HCT116 (cell line): ENCODE measurements at regions not wholly inside any gene's neighbourhood (a gene's known extent, or its start where the extent isn't known, plus 50 kb on each side); places are given as distances from the start of the nearest gene placed in this dataset.
"Not testable (repeated sequence)": the region's sequence is repeated elsewhere in the genome, so short reads cannot be mapped to it uniquely, and the experiment has no call there.

ENCODE experiments used
- ATAC-seq: fragments of 200-7000 bp; cut with Tn5 transposase; 2 replicates; pipeline ENCODE4 v1.9.1; 2020; ENCODE audit warnings: mild to moderate bottlenecking, moderate library complexity
- BruUV-seq: library from RNA; stranded (reverse); fragments of 400-500 nt; replicated peaks from 2 replicates; lab custom pipeline; 2021; lab: Mats Ljungman, UMichigan
- CTCF ChIA-PET: fragments of 300-600 bp; sonication (Branson Sonifier 250); formaldehyde crosslinking; loops from one replicate; lab custom pipeline; 2021; ENCODE audit warnings: antibody characterized with exemption; lab: Charles Lee
- POLR2A ChIA-PET: fragments of 300-600, 350-600 bp; sonication (Branson Sonifier 250); formaldehyde crosslinking; loops from one replicate; lab custom pipeline; 2021; ENCODE audit warnings: antibody characterized with exemption; lab: Charles Lee
- RAD21 ChIA-PET, 2 experiments: fragments of 300-600 bp; sonication (Branson Sonifier 250); formaldehyde crosslinking; loops; one replicate each; lab custom pipeline; 2023; ENCODE audit warnings: low total read pairs in 2 of 2; ENCODE audit not compliant: uncharacterized antibody in 2 of 2, unreplicated experiment in 2 of 2, low non-redundant PET in 1 of 2; lab: Charles Lee
- DNase-seq: peaks from one replicate; pipeline ENCODE4 v3.0.0-alpha.2; 2010; ENCODE audit warnings: low read depth, low spot score
- H2AFZ ChIP-seq: fragments of 200-600 bp; shearing (Covaris generic), sonication (generic); 2 replicates; pipeline ENCODE4 v1.6.1; 2017; ENCODE audit warnings: low read depth, mixed run types, mixed read lengths, antibody characterized with exemption, low read length; ENCODE audit not compliant: poor library complexity, severe bottlenecking
- H3K27ac ChIP-seq: 2 replicates; pipeline ENCODE4 v1.5.1; 2012; ENCODE audit warnings: low read depth, low read length
- H3K27me3 ChIP-seq: fragments of 200-600 bp; sonication (generic); 2 replicates; pipeline ENCODE4 v1.6.1; 2016; ENCODE audit warnings: mixed run types, low read length, mixed read lengths; ENCODE audit not compliant: insufficient read depth
- H3K36me3 ChIP-seq, 2 experiments: fragments of 200-500 bp in 1 of 2; fragments of 200-600 bp in 1 of 2; sonication (Bioruptor generic) in 1 of 2; sonication (generic) in 1 of 2; 2 replicates each; pipeline versions ENCODE4 v1.5.1 to v1.6.1; 2014 to 2016; ENCODE audit warnings: low read length in 2 of 2, inconsistent platforms in 1 of 2, mixed read lengths in 1 of 2, mixed run types in 1 of 2; ENCODE audit not compliant: insufficient read depth in 2 of 2, control insufficient read depth in 1 of 2
- H3K4me1 ChIP-seq, 2 experiments: fragments of 200-600 bp in 1 of 2; sonication (generic) in 1 of 2; 2 replicates each; pipeline versions ENCODE4 v1.5.1 to v1.6.1; 2012 to 2017; ENCODE audit warnings: low read length in 2 of 2, inconsistent platforms in 1 of 2, mild to moderate bottlenecking in 1 of 2, mixed read lengths in 1 of 2, mixed run types in 1 of 2, moderate library complexity in 1 of 2; ENCODE audit not compliant: insufficient read depth in 2 of 2, control insufficient read depth in 1 of 2
- H3K4me2 ChIP-seq: fragments of 200-600 bp; sonication (generic); 2 replicates; pipeline ENCODE4 v1.6.1; 2017; ENCODE audit warnings: mixed run types, low read length, mixed read lengths
- H3K4me3 ChIP-seq, 2 experiments: fragments of 200-600 bp in 1 of 2; sonication (generic) in 1 of 2; replicated peaks in 1 of 2; 2 replicates each; pipeline ENCODE4 v1.5.1; 2011 to 2016; ENCODE audit warnings: low read length in 2 of 2, control low read depth in 1 of 2, low read depth in 1 of 2, mild to moderate bottlenecking in 1 of 2, mixed read lengths in 1 of 2, mixed run types in 1 of 2
- H3K79me2 ChIP-seq: fragments of 200-600 bp; sonication (generic); 2 replicates; pipeline ENCODE4 v1.6.1; 2017; ENCODE audit warnings: mild to moderate bottlenecking, mixed run types, low read length, moderate library complexity, mixed read lengths; ENCODE audit not compliant: insufficient read depth
- H3K9ac ChIP-seq: fragments of 200-600 bp; sonication (generic); 2 replicates; pipeline ENCODE4 v1.6.1; 2016; ENCODE audit warnings: low read length, mixed read lengths
- H3K9me2 ChIP-seq: fragments of 200-600 bp; sonication (generic), shearing (Covaris generic); 2 replicates; pipeline ENCODE4 v1.6.1; 2017; ENCODE audit warnings: mixed run types, mild to moderate bottlenecking, moderate library complexity; ENCODE audit not compliant: insufficient read depth
- H3K9me3 ChIP-seq, 2 experiments: fragments of 200-500 bp in 1 of 2; fragments of 200-600 bp in 1 of 2; sonication (Bioruptor generic) in 1 of 2; sonication (generic) in 1 of 2; 2 replicates each; pipeline ENCODE4 v1.6.1; 2014 to 2017; ENCODE audit warnings: low read length in 2 of 2, mixed read lengths in 2 of 2, inconsistent platforms in 1 of 2, low read depth in 1 of 2, mild to moderate bottlenecking in 1 of 2, mixed run types in 1 of 2, moderate library complexity in 1 of 2; ENCODE audit not compliant: control insufficient read depth in 1 of 2, insufficient read depth in 1 of 2
- H4K20me1 ChIP-seq: fragments of 200-600 bp; sonication (generic), shearing (Covaris generic); 2 replicates; pipeline ENCODE4 v1.6.1; 2017; ENCODE audit warnings: mixed run types, mild to moderate bottlenecking, moderate library complexity; ENCODE audit not compliant: insufficient read depth
- ATF3 ChIP-seq: IDR thresholded peaks from 2 replicates; pipeline ENCODE4 v1.6.1; 2012
- CEBPB ChIP-seq: IDR thresholded peaks from 2 replicates; pipeline ENCODE4 v1.6.1; 2012; ENCODE audit warnings: low read depth
- JUND ChIP-seq: IDR thresholded peaks from 2 replicates; pipeline ENCODE4 v1.6.1; 2012
- POLR2AphosphoS5 ChIP-seq: IDR thresholded peaks from 2 replicates; pipeline ENCODE4 v1.6.1; 2011; ENCODE audit warnings: mild to moderate bottlenecking, low read depth, low read length, moderate library complexity
- TCF7L2 ChIP-seq: IDR thresholded peaks from 2 replicates; pipeline ENCODE4 v1.7.0; 2011; ENCODE audit warnings: borderline replicate concordance, inconsistent platforms; ENCODE audit not compliant: insufficient read depth, insufficient read length; ENCODE audit errors: extremely low read depth
- intact Hi-C: fragments of 100-400 bp; cut with micrococcal nuclease; formaldehyde crosslinking; loops from 2 replicates; pipeline ENCODE4 v1.10.0; 2022
- TF ChIP-seq, protein P1 (sequence below): IDR thresholded peaks from 2 replicates; pipeline ENCODE4 v1.6.1; 2012; ENCODE audit warnings: low read depth

GRCh38 chr1:116292929-116293725 is 79.9 kb upstream of the ATP1A1 start:
- TF ChIP-seq JUND (no peak), CEBPB (no peak)
- TF ChIP-seq, protein P1, sequence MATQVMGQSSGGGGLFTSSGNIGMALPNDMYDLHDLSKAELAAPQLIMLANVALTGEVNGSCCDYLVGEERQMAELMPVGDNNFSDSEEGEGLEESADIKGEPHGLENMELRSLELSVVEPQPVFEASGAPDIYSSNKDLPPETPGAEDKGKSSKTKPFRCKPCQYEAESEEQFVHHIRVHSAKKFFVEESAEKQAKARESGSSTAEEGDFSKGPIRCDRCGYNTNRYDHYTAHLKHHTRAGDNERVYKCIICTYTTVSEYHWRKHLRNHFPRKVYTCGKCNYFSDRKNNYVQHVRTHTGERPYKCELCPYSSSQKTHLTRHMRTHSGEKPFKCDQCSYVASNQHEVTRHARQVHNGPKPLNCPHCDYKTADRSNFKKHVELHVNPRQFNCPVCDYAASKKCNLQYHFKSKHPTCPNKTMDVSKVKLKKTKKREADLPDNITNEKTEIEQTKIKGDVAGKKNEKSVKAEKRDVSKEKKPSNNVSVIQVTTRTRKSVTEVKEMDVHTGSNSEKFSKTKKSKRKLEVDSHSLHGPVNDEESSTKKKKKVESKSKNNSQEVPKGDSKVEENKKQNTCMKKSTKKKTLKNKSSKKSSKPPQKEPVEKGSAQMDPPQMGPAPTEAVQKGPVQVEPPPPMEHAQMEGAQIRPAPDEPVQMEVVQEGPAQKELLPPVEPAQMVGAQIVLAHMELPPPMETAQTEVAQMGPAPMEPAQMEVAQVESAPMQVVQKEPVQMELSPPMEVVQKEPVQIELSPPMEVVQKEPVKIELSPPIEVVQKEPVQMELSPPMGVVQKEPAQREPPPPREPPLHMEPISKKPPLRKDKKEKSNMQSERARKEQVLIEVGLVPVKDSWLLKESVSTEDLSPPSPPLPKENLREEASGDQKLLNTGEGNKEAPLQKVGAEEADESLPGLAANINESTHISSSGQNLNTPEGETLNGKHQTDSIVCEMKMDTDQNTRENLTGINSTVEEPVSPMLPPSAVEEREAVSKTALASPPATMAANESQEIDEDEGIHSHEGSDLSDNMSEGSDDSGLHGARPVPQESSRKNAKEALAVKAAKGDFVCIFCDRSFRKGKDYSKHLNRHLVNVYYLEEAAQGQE, result no peak
- Histone ChIP-seq H3K9ac (no peak overlapping the region), H3K9me3 (no peaks in the 10 kb centered on the region), H3K27ac (no peak overlapping the region), H3K36me3 (no peaks in the 10 kb centered on the region), H3K79me2 (no peaks in the 10 kb centered on the region), H2AFZ (no peak overlapping the region), H3K9me2 (no peaks in the 10 kb centered on the region), H3K4me3 (no peak overlapping the region), H4K20me1 (no peaks in the 10 kb centered on the region), H3K4me1 (no peaks in the 10 kb centered on the region), H3K4me2 (no peak overlapping the region), H3K27me3 (no peaks in the 10 kb centered on the region)
- intact Hi-C loops, result no loop called here
- ChIA-PET POLR2A (no interaction called here), CTCF (no interaction called here), RAD21 (no interaction called here)
- BruUV-seq, result no TSS peak
- DNase-seq, result no peak
- ATAC-seq, result no peak

DNA sequence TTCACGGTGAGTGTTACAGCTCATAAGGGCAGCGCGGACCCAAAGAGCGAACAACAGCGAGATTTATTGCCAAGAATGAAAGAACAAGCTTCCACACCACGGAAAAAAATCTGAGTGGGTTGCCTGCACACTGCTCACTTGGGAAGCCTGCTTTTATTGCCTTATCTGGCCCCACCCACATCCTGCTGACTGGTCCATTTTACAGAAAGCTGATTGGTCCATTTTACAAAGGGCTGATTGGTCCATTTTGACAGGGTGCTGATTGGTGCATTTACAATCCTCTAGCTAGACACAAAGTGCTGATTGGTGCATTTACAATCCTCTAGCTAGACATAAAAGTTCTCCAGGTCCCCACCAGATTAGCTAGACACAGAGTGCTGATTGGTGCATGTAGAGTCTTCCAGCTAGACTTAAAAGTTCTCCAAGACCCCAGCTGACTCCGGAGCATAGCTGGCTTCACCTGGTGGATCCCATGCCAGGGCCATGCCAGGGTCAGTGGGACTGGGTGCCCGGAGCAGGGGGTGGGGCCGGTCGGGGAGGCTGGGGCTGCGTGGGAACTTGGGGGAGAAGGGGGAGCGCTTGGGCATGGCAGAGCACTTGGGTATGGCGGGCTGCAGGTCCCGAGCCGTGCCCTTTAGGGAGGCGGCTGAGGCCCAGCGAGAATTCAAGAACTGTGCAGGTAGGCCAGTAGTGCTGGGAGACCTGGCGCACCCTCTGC is 75.4 kb upstream of the ATP1A1 start:
- Histone ChIP-seq H3K9me2 (no peaks in the 10 kb centered on the region), H3K27me3 (no peaks in the 10 kb centered on the region), H3K9me3 (no peaks in the 10 kb centered on the region), H3K27ac (no peak overlapping the region), H3K36me3 (no peaks in the 10 kb centered on the region), H4K20me1 (no peaks in the 10 kb centered on the region), H3K4me3 (no peak overlapping the region), H3K79me2 (no peaks in the 10 kb centered on the region), H3K4me1 (no peaks in the 10 kb centered on the region), H2AFZ (no peak overlapping the region), H3K9ac (no peak overlapping the region), H3K4me2 (no peak overlapping the region)
- ChIA-PET CTCF (no interaction called here), RAD21 (no interaction called here), POLR2A (no interaction called here)
- DNase-seq (no peak), ATAC-seq (no peak)
- TF ChIP-seq TCF7L2, result no peak
- no peak for TF ChIP-seq ATF3
- no peak for TF ChIP-seq POLR2AphosphoS5
- intact Hi-C loops, result no loop called here
- no TSS peak for BruUV-seq

GRCh38 chr1:116298213-116298579 is 74.8 kb upstream of the ATP1A1 start:
- H3K4me3 ChIP-seq, POLR2A ChIA-PET, RAD21 ChIA-PET, H3K4me2 ChIP-seq, H3K27me3 ChIP-seq, H3K27ac ChIP-seq, H2AFZ ChIP-seq, CTCF ChIA-PET, H3K4me1 ChIP-seq, H3K9me2 ChIP-seq, H3K9ac ChIP-seq, H3K36me3 ChIP-seq, intact Hi-C loops, ATAC-seq, H4K20me1 ChIP-seq, DNase-seq, BruUV-seq, H3K79me2 ChIP-seq, H3K9me3 ChIP-seq: not testable (repeated sequence)
